ENCODE measurements at regions not wholly inside any gene's neighbourhood (a gene's known extent, or its start where the extent isn't known, plus 50 kb on each side); places are given as distances from the start of the nearest gene placed in this dataset.

DNA sequence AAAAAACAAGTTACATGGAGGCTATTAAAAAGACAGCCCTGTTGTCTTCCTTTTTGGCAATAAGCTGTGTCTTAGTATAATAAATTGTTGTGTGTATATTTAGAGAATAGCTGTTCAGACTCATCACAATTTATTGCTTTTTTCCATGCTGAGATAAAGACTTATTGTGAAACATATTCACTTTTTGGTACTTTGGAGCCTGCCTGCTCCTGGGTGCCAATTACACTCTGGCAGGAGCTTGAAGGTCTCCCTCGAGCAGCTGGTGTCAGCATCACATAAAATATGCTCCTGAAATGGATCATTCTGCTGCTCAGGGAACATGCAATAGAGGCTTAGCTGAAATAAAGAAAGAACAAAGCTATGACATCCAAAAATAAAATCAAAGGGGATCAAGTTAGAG lies 211.6 kb upstream of the DKK2 start:
- DNase-seq (ENCODE audit: low spot score) = no peak

DNA sequence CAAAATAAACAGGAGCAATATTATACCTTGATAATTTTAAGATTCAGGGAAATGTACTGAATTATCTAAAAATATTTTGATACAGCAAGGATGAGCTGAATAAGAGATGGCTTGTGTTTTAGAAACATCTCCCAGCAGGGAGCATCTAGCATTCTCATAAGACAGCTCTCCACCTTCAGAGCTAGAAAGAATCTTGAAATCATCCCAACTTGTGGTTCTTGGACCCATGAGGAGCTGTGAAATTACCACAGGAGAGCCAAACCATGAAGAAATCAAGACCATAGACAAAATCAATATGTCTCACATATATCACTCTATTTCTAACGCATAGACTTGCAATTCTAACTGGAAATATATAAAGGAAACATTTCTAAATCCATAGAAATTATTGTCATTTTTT lies 210.6 kb upstream of the DKK2 start:
- DNase-seq (ENCODE audit: low spot score) = no peak

DNA sequence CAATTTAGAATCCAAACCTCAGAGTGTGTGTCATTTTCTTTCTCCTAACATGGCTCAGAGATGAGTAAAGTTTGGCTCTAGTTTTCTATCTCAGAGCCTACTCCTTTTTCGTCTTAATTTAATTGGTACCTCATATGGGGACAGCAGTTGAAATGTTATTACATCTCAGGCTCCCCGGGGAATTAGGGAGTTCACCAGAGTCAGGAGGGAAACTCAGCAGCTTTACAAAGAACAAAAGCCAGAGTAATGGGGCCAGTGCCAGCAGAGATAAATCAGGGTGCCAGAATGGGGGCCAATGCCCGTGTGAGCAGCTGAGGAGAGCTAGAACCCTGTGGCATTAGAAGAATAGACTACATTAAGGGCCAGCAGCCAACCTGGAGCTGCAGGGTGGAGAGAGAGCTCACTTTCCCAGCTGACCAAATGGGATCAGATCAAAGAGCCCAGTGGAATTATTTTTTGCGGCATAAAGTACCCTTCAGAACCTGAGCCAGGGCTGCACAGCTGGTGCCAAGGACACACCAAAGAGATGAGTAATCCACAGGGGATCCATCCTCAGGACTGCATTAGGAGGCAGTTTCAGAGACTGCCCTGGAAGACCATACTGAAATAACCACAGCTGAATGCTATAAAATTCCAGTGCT lies 207.1 kb upstream of the DKK2 start:
- DNase-seq (ENCODE audit: low spot score) = peak; percentile 3

DNA sequence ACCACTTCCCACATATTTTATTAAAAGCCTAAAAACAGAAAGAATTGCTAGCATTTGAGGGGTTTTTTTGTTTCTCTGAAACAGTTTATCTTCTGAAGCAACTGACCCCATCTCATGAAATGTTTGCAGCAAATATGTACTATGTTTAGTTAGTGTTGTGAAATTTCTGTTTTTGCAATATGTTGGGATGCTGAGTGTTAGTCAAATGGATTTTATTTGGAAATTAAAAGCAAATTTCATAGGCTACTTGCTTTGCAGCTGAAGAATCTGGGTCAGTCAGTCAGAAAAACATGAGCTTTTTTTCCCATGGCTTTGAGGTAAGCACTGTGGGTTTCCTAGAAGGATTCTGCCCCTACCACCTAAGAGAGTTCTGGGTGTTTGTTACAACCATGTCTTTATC lies 184.9 kb upstream of the DKK2 start:
- no peak for DNase-seq (ENCODE audit: low spot score)

DNA sequence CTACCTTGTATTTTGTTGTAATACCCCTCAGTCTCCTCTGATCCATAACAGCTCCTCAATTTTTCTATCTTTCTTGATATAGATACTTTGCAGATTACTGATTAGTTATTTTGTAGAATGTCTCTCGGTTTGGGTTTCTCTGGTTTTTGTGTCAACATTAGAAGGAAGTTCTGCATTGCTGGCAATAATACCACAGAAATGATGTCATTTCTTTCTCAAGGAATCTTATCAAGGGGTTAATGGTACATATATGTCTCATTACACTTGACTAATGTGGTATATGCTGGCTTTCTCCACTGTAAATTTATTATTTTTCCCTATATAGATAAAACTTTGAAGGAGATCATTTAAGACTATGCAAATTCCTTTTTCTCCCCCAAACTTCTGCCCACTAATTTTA lies 183.6 kb upstream of the DKK2 start:
- no peak for DNase-seq (ENCODE audit: low spot score)

DNA sequence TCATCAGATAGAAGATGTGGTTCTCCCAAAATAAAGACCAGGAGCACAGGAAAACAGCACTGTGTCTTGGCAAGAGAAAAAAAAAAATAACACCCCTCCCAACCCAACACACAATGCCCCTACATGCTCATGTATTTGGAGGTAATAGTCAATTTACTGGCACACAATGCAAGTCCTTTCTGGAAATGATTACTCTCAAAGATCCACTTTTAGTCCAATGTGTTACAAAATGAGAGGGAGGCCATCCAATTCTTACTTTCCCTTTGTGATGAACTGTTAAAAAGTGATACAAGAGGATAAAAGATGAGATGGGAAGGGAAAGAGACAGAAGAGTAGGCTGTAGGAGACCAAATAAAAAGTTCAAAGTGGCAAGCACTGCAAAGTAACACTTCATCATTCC lies 180.3 kb upstream of the DKK2 start:
- no peak for DNase-seq (ENCODE audit: low spot score)

DNA sequence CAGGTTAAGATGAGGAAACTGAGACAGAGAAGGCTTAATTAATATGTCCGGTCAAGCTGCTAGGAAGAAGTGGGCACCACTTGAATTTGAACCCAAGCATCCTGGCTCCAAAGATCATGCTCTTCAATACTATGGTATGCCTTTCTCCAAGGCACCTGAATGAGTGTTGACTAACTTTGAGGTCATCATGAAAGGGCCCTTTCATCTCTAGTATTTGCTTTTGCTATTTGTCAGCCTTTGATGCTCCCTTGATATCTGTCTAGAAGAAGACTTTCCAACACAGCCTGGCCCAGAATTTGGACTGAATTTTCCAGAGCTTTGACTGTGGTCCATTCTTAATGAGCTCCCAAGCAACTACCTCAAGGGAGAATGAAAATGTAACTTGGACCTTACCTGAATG lies 179.1 kb upstream of the DKK2 start:
- no peak for DNase-seq (ENCODE audit: low spot score)

DNA sequence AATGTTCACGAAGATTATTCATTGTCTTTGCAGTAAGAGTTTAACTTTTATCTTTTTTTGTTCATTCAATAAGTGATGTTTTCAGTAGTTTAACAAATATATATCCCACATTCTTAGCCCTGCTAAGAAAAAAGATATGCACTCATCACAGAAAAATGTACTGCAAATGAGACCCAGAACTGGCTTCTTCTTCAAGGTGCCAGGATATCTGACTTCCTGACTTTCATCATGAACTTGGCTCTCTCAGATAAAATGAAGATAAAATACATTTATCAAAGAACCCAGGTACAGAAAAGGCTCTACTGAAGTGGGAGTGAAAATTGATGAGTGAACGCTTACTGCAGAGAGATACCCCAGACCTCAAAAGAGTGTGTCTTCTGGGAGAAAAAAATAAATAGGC lies 177.8 kb upstream of the DKK2 start:
- DNase-seq (ENCODE audit: low spot score) = no peak

DNA sequence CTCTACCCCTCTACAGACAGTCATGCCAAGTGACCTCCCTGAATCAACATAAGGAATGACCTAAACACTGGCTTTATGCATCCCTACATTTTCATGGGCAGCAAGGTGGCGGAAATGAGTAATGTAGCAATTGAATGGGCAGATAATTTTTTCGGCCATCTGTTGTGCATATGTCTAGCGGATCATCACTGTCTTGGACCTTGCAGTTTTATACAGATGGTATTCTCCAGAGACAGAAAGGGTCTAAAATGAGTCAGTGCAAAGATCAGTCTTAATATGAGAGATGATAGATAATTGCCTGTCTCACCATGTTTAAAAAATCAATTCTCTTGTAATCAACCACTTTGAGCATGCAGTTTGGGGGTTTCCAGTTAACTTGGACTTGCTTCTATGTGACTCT lies 177.3 kb upstream of the DKK2 start:
- DNase-seq (ENCODE audit: low spot score) = no peak

DNA sequence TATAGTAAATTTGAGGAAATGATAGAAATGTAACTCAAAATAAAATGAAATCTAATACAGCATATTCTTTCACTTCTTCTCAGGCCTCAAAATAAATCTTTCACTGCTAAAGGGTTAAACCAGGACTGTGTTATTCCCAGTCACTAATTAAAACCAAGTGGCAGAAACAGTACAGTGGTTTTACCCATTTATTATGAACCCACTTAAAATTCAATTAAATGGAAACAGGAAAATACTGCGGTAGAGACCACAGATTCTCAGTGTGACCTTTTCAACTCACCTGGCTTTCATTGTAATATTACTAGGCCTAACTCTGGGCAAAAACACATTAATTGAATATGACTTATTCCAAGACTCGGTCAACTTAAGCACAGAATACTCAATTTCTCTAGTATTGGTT lies 176.5 kb upstream of the DKK2 start:
- DNase-seq (ENCODE audit: low spot score) = no peak

DNA sequence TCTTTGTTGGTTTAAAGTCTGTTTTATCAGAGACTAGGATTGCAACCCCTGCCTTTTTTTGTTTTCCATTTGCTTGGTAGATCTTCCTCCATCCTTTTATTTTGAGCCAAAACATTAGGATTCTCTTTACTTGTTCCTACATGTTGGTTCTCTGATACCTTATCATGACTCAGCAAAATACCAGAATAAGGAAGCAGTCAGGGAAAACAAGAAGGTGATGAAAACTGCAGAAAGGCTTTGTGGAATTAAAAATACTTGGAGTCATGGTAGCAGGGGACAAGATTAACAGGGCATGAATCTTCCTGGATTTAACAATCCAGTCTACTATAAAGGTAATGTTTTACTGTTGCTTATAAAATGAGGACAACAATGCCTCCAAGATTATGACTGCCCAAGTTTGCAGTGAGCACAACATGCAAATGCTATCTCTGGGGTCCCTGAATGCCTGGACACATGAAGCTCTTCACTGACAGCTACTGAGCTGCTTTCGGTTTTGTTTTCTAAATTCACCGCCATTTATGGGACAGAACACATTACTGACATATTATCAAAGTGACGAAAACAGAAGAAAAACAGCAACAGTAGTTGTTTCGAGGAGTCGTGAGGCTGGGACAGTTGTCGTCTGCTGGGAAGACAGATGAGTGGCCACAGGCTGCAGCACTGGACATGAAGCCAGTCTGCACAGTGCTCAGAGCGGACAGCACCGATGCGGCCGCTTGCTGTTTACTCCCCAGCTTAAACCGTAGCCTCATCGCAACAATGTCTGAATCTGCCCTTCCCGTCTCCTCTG lies 174.5 kb upstream of the DKK2 start:
- DNase-seq (ENCODE audit: low spot score) = peak; percentile 3

DNA sequence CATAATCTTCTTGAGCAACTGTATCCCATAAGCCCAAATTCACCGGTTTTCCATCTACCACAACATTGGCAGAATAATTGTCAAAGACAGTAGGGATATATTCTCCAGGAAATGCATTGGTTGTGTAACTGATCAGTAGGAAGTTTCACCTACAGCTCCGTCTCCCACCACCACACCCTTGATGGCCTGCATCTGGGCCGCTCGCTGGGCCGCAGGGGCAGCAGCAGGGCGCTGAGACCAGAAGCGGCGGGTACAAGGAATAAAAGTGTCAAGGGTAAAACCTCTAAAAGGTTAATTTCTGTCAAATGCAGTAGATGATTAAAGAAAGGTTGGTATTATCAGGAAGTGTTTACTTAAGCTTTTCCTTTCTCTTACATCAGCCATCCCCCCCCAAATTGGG lies 167.6 kb upstream of the DKK2 start:
- DNase-seq (ENCODE audit: low spot score) = no peak

DNA sequence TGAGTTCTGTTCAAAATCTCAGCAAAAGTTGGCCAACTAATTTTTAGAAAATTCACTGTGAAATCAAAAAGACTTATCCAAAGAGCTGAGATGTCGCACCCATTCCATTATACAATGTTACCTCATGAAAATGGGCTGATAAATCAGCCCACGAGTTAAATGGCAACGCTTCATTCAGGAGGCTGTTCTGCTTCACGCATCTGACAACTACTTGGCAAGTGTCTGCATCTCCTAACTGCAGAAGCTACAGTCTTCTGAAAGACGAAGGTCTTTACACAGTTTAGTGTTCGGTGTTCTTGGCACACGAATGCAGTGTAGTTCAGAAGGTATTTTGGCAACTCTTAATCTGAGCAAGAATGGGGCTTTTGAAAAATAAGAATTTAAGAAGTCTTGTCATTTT lies 166.6 kb upstream of the DKK2 start:
- DNase-seq (ENCODE audit: low spot score) = no peak

DNA sequence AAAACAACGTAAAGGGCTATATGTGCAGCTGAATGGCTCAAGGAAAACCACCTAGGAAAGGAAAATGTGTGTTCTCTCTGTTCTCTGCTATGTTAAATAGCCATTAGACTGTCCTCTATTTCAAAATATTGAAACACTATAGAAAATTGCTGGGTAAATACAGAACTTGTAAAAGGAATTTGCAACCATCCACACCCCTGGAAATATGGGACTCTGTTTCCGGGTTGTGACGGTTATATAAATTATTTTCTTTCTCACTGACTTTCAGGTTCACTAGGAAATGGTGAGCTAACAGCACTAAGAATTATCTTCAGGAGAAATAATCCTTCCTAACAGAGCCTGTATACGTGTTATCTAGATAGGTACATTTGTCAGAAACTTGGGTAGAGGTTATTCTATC lies 161.0 kb upstream of the DKK2 start:
- DNase-seq (ENCODE audit: low spot score) = no peak

DNA sequence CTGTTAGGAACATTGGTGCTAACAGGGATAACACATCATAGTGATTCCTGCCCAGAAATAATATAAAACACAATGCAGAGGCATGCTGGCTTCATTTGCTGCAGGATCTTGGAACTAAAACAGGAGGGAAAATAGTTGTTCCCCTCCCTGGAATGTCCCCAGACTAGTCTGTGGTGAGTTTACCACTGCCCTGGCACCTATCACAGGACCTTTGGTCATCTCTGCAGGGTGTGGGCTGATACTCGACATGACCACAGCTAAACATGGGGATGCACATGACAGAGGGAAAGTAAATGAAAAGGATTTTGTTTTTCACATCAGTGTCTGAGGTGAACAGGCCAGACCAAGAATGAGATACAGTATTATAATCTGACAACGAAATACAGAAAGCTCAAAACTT lies 160.2 kb upstream of the DKK2 start:
- no peak for DNase-seq (ENCODE audit: low spot score)

DNA sequence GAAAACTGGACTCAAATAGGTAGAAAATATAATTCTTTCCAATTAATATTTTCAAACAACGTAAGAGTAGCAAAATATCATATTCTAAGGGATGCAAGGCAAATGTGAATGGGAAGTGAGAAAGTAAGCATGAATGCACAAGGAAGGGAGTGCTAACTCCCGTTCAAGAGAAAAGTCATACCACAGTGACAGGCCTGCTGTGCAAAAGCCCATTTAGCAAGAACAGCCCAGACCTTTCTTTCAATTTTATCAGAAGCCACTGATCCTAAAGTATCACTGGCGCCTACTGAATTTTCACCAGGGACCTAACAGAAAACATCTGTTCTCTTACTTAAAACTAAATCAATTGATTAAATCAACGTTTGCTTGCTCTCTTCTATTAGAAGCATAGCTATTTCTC lies 157.9 kb upstream of the DKK2 start:
- no peak for DNase-seq (ENCODE audit: low spot score)

DNA sequence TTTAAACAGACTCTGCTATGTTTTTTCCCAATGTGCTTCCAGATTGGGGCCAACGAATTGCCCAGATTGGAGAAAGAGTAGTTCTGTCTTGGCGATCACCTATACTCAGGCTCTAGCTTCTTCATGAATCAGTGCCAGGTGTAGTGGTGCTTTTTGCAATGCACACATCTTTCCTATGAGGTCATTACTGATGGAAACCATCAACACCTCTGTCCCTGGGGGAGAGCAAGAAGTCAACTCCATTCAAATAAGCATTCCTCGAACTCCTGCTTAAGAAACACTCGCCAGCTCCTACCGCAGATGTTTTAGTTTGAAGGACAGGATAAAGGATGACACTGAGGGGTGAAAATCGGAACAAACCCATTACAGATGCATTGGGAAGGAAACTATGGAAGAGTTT lies 156.5 kb upstream of the DKK2 start:
- DNase-seq (ENCODE audit: low spot score) = no peak

DNA sequence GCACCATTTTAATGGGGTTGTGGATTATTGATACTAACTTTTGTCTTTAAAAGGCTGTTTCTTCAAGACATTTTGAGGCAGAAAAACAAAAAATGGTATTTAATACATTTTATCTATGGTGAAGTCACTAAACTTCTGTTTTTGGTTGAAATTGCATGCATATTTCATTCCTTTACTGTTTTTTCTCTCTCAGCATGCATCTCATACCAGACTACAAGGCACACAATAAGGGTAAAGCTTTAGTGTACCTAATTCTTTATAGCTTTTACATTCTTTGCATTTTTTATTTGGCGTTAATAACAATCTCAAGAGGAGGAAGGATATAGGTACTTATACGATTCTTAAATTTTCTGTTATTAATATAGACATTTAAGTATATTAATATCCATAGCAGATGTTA lies 151.0 kb upstream of the DKK2 start:
- DNase-seq (ENCODE audit: low spot score) = no peak

DNA sequence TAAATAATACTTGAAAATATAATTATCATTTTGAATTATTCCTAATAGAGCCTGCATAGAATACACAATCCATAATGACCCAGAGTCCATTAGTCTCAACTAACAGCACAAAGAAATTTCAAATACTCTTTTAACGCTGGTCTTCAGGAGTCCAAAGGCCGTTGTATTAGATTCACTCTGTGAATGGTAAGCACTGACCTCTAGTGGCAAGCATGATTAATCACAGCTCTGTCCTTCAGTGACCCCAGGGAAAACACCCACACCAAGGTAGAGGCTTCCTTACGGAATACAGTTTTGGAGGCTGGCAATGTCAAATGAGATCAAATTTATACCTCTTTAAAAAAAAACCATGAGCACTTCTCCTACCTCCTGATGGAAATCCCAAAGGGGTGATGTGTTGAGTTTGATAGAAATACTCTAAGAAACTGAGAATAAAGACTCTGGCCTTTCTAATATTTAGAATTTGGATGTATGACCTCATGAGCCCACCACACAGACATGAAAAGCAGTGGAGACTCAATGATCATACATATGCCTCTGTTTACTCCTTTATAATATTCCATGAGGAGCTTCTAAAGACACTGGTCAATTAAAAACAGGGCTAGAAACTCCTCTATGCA lies 147.2 kb upstream of the DKK2 start:
- DNase-seq (ENCODE audit: low spot score) = peak; percentile 73

DNA sequence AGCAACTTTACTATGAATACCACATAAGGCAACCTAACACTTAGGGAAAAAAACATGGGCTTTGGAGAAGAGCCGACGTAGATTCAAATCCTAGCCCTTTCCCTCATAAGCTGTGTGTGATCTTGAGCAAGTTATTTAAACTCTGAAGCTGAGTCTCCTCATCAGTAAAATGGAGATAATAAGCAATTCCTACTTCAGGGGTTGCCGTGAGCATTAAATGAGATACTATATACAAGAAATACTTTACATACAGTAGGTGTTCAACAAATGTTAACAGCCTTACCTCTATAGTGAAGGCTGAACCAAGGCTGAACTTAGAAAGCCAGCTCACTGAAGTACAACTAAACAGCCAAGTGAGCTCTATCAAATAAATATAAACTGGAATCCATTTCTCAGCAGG lies 146.2 kb upstream of the DKK2 start:
- no peak for DNase-seq (ENCODE audit: low spot score)

DNA sequence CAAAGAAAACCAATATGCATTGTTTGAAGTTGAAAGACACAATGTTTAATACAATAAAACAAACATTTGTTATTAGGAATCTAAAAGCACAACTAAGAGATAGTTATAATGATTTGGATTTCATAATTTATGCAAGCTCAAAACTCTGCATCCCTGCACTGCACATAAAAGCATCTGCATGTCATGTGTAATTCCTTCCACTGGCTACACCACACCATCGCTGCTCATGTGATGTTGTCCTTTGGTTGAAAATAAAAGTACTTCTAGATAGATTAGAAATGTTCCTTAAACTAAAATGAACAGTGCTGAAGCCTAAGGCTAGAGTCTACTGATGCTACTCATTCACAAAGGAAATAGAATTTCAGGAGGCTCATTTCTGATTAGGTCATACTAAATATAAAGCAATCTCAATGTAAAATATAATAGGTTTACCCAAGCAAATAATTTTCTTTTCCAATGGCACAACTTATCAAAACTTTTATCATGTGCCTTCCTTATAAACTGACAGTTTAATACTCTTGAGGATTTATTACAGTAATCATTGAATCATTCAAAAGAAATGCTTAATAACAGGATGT lies 130.8 kb upstream of the DKK2 start:
- DNase-seq (ENCODE audit: low spot score) = no peak

DNA sequence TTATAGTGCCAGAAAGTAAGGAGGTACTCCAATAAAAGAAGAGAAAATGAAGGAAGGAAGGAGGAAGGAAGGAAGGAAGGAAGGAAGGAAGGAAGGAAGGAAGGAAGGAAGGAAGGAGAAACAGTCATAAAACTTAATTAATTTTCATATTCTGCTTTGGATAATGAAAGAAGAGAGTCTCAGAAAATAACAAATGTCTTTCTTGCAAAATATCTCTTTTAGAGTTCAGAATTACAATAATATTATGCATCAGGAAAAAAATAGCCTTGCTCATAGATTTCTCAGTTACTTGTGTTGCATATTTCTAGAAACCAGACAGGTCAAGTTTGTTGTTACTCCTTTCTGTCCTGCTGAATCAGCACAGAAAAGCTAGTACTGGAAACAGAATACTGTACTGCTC lies 130.1 kb upstream of the DKK2 start:
- DNase-seq (ENCODE audit: low spot score) = no peak

DNA sequence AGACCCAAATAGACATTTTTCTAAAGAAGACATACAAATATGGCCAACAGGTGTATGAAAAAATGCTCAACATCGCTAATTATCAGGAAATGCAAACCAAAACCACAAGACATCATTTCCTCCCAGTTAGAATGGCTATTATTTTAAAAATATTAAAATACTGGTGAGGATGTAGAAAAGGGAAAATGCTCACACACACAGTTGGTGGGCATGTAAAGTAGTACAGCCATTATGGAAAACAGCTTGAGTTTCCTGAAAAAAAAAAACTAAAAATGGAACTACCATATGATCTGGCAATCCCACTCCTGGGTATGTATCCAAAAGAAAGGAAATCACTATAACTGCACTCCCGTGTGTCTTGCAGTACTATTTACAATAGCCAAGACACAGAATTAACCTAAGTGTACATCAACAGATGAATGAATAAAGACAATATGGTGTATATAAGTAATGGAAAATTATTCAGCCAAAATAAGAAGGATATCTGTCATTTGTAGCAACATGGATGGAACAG lies 128.9 kb upstream of the DKK2 start:
- no peak for DNase-seq (ENCODE audit: low spot score)
